GM12891 (cell line): ENCODE measurements at regions not wholly inside any gene's neighbourhood (a gene's known extent, or its start where the extent isn't known, plus 50 kb on each side); places are given as distances from the start of the nearest gene placed in this dataset.
"Not testable (repeated sequence)": the region's sequence is repeated elsewhere in the genome, so short reads cannot be mapped to it uniquely, and the experiment has no call there.

ENCODE experiments used
- DNase-seq: peaks from one replicate; pipeline ENCODE4 v3.0.0; 2011; ENCODE audit warnings: low spot score; ENCODE audit not compliant: insufficient read length
- FAIRE-seq: peaks from 2 replicates; lab custom pipeline; 2011; peaks lifted over from hg19 to GRCh38; lab: Jason Lieb, UNC
- PAX5 ChIP-seq: IDR thresholded peaks from 2 replicates; pipeline ENCODE4 v1.6.1; 2011; ENCODE audit warnings: low read length, moderate library complexity, mild to moderate bottlenecking; ENCODE audit not compliant: insufficient read depth, severe bottlenecking
- POLR2A ChIP-seq: IDR thresholded peaks from 2 replicates; pipeline ENCODE4 v1.6.1; 2011; ENCODE audit warnings: low read depth, low read length, control low read depth
- POLR2AphosphoS5 ChIP-seq: IDR thresholded peaks from 2 replicates; pipeline ENCODE4 v1.6.1; 2011; ENCODE audit warnings: low read depth, low read length, control low read depth
- POU2F2 ChIP-seq: IDR thresholded peaks from 2 replicates; pipeline ENCODE4 v1.6.1; 2011; ENCODE audit warnings: low read depth, mild to moderate bottlenecking, control low read depth, low read length, moderate library complexity
- SPI1 ChIP-seq: IDR thresholded peaks from 2 replicates; pipeline ENCODE4 v1.6.1; 2011; ENCODE audit warnings: low read depth, low read length, control low read depth
- TAF1 ChIP-seq: IDR thresholded peaks from 2 replicates; pipeline ENCODE4 v1.6.1; 2011; ENCODE audit warnings: low read depth, low read length, control low read depth

- DNase-seq (no peak), FAIRE-seq (no peak)
- TF ChIP-seq POLR2AphosphoS5 (no peak), SPI1 (no peak), POU2F2 (no peak), TAF1 (no peak), PAX5 (no peak), POLR2A (no peak)
These were observed 241.8 kb downstream of the ALG10 start for GRCh38 chr12:34264110-34264509.

- DNase-seq, FAIRE-seq: not testable (repeated sequence)
These were observed 251.4 kb downstream of the ALG10 start for GRCh38 chr12:34273703-34274102.

- DNase-seq (no peak), FAIRE-seq (no peak)
- TF ChIP-seq POLR2AphosphoS5 (no peak), SPI1 (no peak), PAX5 (no peak), POU2F2 (no peak), TAF1 (no peak), POLR2A (no peak)
These were observed 252.8 kb downstream of the ALG10 start for GRCh38 chr12:34275129-34275528.

- DNase-seq, result no peak
- FAIRE-seq, result no peak
- TF ChIP-seq SPI1, result no peak
- no peak for TF ChIP-seq PAX5
- no peak for TF ChIP-seq POLR2A
- no peak for TF ChIP-seq TAF1
- no peak for TF ChIP-seq POU2F2
- TF ChIP-seq POLR2AphosphoS5, result no peak
These were observed 264.2 kb downstream of the ALG10 start for GRCh38 chr12:34286483-34286882.

GRCh38 chr12:34286934-34287333 lies 264.6 kb downstream of the ALG10 start:
- no peak for FAIRE-seq
- TF ChIP-seq POLR2AphosphoS5 (no peak), POU2F2 (no peak), POLR2A (no peak), SPI1 (no peak), TAF1 (no peak), PAX5 (no peak)
- no peak for DNase-seq

GRCh38 chr12:34287437-34287836 lies 265.1 kb downstream of the ALG10 start:
- no peak for TF ChIP-seq POLR2A
- no peak for TF ChIP-seq POLR2AphosphoS5
- no peak for TF ChIP-seq PAX5
- no peak for TF ChIP-seq SPI1
- TF ChIP-seq POU2F2, result no peak
- TF ChIP-seq TAF1, result no peak
- no peak for DNase-seq
- FAIRE-seq, result no peak

GRCh38 chr12:34287986-34288962 lies 266.0 kb downstream of the ALG10 start:
- FAIRE-seq (no peak), DNase-seq (no peak)
- no peak for TF ChIP-seq POLR2A
- TF ChIP-seq POLR2AphosphoS5, result no peak
- TF ChIP-seq PAX5, result no peak
- TF ChIP-seq TAF1, result no peak
- TF ChIP-seq POU2F2, result no peak
- no peak for TF ChIP-seq SPI1

- DNase-seq (no peak), FAIRE-seq (no peak)
- TF ChIP-seq POLR2A (no peak), TAF1 (no peak), POLR2AphosphoS5 (no peak), POU2F2 (no peak), PAX5 (no peak), SPI1 (no peak)
These were observed 266.7 kb downstream of the ALG10 start for GRCh38 chr12:34288963-34289345.

- FAIRE-seq, result no peak
- TF ChIP-seq POU2F2, result no peak
- TF ChIP-seq TAF1, result no peak
- no peak for TF ChIP-seq POLR2AphosphoS5
- TF ChIP-seq PAX5, result no peak
- no peak for TF ChIP-seq POLR2A
- TF ChIP-seq SPI1, result no peak
- DNase-seq, result no peak
These were observed 267.4 kb downstream of the ALG10 start for GRCh38 chr12:34289431-34290380.
